Liver (tissue), 8 donors: ENCODE measurements at regions not wholly inside any gene's neighbourhood (a gene's known extent, or its start where the extent isn't known, plus 50 kb on each side); places are given as distances from the start of the nearest gene placed in this dataset.

ENCODE experiments used
- DNase-seq: peaks from one replicate; pipeline ENCODE4 v3.0.0-alpha.2; 2017; ENCODE audit warnings: low spot score
- H3K27ac ChIP-seq, 2 donors: one replicate each; pipeline ENCODE4 v1.7.0; 2013; ENCODE audit warnings: inconsistent platforms in 2 of 2, low read length in 2 of 2, control low read depth in 1 of 2, low read depth in 1 of 2, mild to moderate bottlenecking in 1 of 2
- H3K27me3 ChIP-seq, 4 donors: one replicate each; pipeline versions ENCODE4 v1.6.1 to v1.7.0; 2013; ENCODE audit warnings: low read length in 3 of 4, inconsistent platforms in 1 of 4, mild to moderate bottlenecking in 1 of 4, moderate library complexity in 1 of 4; ENCODE audit not compliant: control insufficient read depth in 4 of 4, insufficient read depth in 4 of 4
- H3K36me3 ChIP-seq, 4 donors: one replicate each; pipeline versions ENCODE4 v1.6.1 to v1.7.0; 2013; ENCODE audit warnings: low read length in 3 of 4, mild to moderate bottlenecking in 3 of 4, low read depth in 1 of 4, moderate library complexity in 1 of 4; ENCODE audit not compliant: control insufficient read depth in 4 of 4, insufficient read depth in 3 of 4
- H3K4me1 ChIP-seq, 4 donors: one replicate each; pipeline versions ENCODE4 v1.6.1 to v1.7.0; 2013; ENCODE audit warnings: low read length in 3 of 4, mild to moderate bottlenecking in 3 of 4, moderate library complexity in 1 of 4; ENCODE audit not compliant: control insufficient read depth in 4 of 4, insufficient read depth in 4 of 4
- H3K4me3 ChIP-seq, 3 donors: one replicate each; pipeline versions ENCODE4 v1.6.1 to v1.7.0; 2013; ENCODE audit warnings: low read length in 3 of 3, control low read depth in 1 of 3, low read depth in 1 of 3, mild to moderate bottlenecking in 1 of 3
- H3K9ac ChIP-seq, 2 donors: one replicate each; pipeline ENCODE4 v1.7.0; 2013; ENCODE audit warnings: low read length in 2 of 2, mild to moderate bottlenecking in 2 of 2, moderate library complexity in 2 of 2, control low read depth in 1 of 2, low read depth in 1 of 2
- H3K9me3 ChIP-seq, 4 donors: one replicate each; pipeline versions ENCODE4 v1.6.1 to v1.7.0; 2013; ENCODE audit warnings: low read length in 3 of 4; ENCODE audit not compliant: control insufficient read depth in 4 of 4
- ATF3 ChIP-seq: IDR thresholded peaks from 2 replicates; pipeline ENCODE4 v1.6.1; 2016; ENCODE audit warnings: antibody characterized with exemption
- CTCF ChIP-seq: fragments of 150-350 bp; IDR thresholded peaks from 2 replicates; pipeline ENCODE4 v1.5.1; 2017; ENCODE audit warnings: improper control_type of control experiment, low read depth, low read length; ENCODE audit not compliant: missing input control
- EGR1 ChIP-seq, 2 donors: IDR thresholded peaks; 2 replicates each; pipeline ENCODE4 v1.6.1; 2016 to 2018; ENCODE audit warnings: antibody characterized with exemption in 2 of 2, low read depth in 2 of 2
- FOXA1 ChIP-seq: IDR thresholded peaks from 2 replicates; pipeline ENCODE4 v1.6.1; 2016; ENCODE audit warnings: antibody characterized with exemption
- FOXA2 ChIP-seq: IDR thresholded peaks from 2 replicates; pipeline ENCODE4 v1.6.1; 2016; ENCODE audit warnings: antibody characterized with exemption
- GABPA ChIP-seq, 2 donors: IDR thresholded peaks in 1 of 2; conservative IDR thresholded peaks in 1 of 2; 2 replicates each; pipeline ENCODE4 v1.6.1; 2016; ENCODE audit warnings: antibody characterized with exemption in 2 of 2, mild to moderate bottlenecking in 1 of 2, moderate library complexity in 1 of 2
- HNF4A ChIP-seq, 2 donors: conservative IDR thresholded peaks; 2 replicates each; pipeline ENCODE4 v1.6.1; 2016; ENCODE audit warnings: antibody characterized with exemption in 2 of 2, mild to moderate bottlenecking in 2 of 2
- HNF4G ChIP-seq: IDR thresholded peaks from 2 replicates; pipeline ENCODE4 v1.6.1; 2016; ENCODE audit warnings: antibody characterized with exemption
- JUND ChIP-seq, 2 donors: IDR thresholded peaks; 2 replicates each; pipeline ENCODE4 v1.6.1; 2016; ENCODE audit warnings: antibody characterized with exemption in 2 of 2
- MAX ChIP-seq: IDR thresholded peaks from 2 replicates; pipeline ENCODE4 v1.6.1; 2016; ENCODE audit warnings: antibody characterized with exemption
- RAD21 ChIP-seq, 2 donors: IDR thresholded peaks; 2 replicates each; pipeline ENCODE4 v1.6.1; 2016; ENCODE audit warnings: antibody characterized with exemption in 2 of 2, mild to moderate bottlenecking in 2 of 2
- REST ChIP-seq: IDR thresholded peaks from 2 replicates; pipeline ENCODE4 v1.6.1; 2016; ENCODE audit warnings: antibody characterized with exemption, mild to moderate bottlenecking
- RXRA ChIP-seq, 2 donors: IDR thresholded peaks; 2 replicates each; pipeline ENCODE4 v1.6.1; 2017 to 2018; ENCODE audit warnings: antibody characterized with exemption in 2 of 2, mild to moderate bottlenecking in 1 of 2
- SP1 ChIP-seq: IDR thresholded peaks from 2 replicates; pipeline ENCODE4 v1.6.1; 2018; ENCODE audit warnings: antibody characterized with exemption, mild to moderate bottlenecking
- TAF1 ChIP-seq: conservative IDR thresholded peaks from 2 replicates; pipeline ENCODE4 v1.6.1; 2016; ENCODE audit warnings: antibody characterized with exemption, mild to moderate bottlenecking
- YY1 ChIP-seq: IDR thresholded peaks from 2 replicates; pipeline ENCODE4 v1.6.1; 2016; ENCODE audit warnings: antibody characterized with exemption, mild to moderate bottlenecking
- ZBTB33 ChIP-seq: IDR thresholded peaks from 2 replicates; pipeline ENCODE4 v1.6.1; 2016; ENCODE audit warnings: antibody characterized with exemption
- WGBS: extraction: QIAGEN DNeasy Blood & Tissue Kit; methylation state at CpG from one replicate; pipeline ENCODE4 v1.1.7; 2013; 5-methylcytosine and 5-hydroxymethylcytosine counted together
- donor health status: healthy.
- donor health status: healthy.
- donor health status: healthy.
- donor health status: healthy.
- donor health status: healthy.

- Histone ChIP-seq H3K36me3 (no peaks in the 10 kb centered on the region), H3K9me3 (no peaks in the 10 kb centered on the region), H3K4me3 (no peak overlapping the region), H3K27ac (no peak overlapping the region), H3K4me1 (no peaks in the 10 kb centered on the region), H3K9ac (no peak overlapping the region), H3K27me3 (no peaks in the 10 kb centered on the region)
- no peak for DNase-seq
- 65% methylated on average over 6 of the region's 6 CpGs for WGBS
- TF ChIP-seq REST (no peak), HNF4G (no peak), SP1 (no peak), YY1 (no peak), MAX (no peak), EGR1 (IDR thresholded peaks at IDR 0.05; ENCODE audit: low read depth in 2 of 2) (no peak), TAF1 (no peak), FOXA1 (no peak), RAD21 (IDR thresholded peaks at IDR 0.05) (no peak), ZBTB33 (no peak), RXRA (IDR thresholded peaks at IDR 0.05) (no peak), GABPA (IDR thresholded peaks at IDR 0.05 in 1 of 2, conservative IDR thresholded peaks at IDR 0.05 in 1 of 2) (no peak), ATF3 (no peak), HNF4A (conservative IDR thresholded peaks at IDR 0.05) (no peak), FOXA2 (no peak), CTCF (no peak), JUND (IDR thresholded peaks at IDR 0.05) (no peak)
These were observed 963.6 kb downstream of the SOCS6 start for GRCh38 chr18:71252351-71252865.
